ENCODE measurements at regions not wholly inside any gene's neighbourhood (a gene's known extent, or its start where the extent isn't known, plus 50 kb on each side); places are given as distances from the start of the nearest gene placed in this dataset.

DNA sequence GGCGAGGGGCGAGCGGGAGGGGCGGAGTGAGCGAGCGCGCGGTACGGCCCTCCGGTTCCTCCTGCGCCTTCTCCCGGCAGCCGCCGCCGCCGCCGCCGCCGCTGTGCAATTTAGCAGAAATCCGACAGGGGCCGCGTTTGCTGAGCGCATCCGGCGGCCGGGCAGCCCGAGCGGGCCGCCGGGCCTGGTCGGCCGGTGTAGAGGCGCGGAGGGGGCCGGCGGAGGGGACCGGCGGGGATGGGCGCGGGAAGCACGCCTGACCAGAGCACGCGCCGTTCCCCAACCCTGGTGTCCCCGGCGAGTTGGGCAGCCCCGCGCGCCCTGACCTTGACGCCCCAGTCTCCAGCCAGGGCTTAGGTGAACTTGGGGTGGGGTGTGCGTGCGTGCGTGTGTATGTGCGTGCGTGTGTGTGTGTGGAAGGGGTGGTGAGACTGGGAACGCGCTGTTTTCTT, 144.5 kb upstream of the ZNF536 start (continued):
- TF ChIP-seq, protein P1, sequence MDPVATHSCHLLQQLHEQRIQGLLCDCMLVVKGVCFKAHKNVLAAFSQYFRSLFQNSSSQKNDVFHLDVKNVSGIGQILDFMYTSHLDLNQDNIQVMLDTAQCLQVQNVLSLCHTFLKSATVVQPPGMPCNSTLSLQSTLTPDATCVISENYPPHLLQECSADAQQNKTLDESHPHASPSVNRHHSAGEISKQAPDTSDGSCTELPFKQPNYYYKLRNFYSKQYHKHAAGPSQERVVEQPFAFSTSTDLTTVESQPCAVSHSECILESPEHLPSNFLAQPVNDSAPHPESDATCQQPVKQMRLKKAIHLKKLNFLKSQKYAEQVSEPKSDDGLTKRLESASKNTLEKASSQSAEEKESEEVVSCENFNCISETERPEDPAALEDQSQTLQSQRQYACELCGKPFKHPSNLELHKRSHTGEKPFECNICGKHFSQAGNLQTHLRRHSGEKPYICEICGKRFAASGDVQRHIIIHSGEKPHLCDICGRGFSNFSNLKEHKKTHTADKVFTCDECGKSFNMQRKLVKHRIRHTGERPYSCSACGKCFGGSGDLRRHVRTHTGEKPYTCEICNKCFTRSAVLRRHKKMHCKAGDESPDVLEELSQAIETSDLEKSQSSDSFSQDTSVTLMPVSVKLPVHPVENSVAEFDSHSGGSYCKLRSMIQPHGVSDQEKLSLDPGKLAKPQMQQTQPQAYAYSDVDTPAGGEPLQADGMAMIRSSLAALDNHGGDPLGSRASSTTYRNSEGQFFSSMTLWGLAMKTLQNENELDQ (tag by site-specific recombination; IDR thresholded peaks at IDR 0.05; ENCODE audit: low read depth): no peak
- TF ChIP-seq ZNF132 (tag by site-specific recombination; IDR thresholded peaks at IDR 0.05; ENCODE audit: borderline replicate concordance) (no peak), ZNF214 (tag by site-specific recombination; IDR thresholded peaks at IDR 0.05; ENCODE audit: borderline replicate concordance) (no peak), ZNF37A (tag by site-specific recombination; IDR thresholded peaks at IDR 0.05) (peak; percentile 45; the same call in 1 of the 2 replicates), ZSCAN4 (tag by site-specific recombination; IDR thresholded peaks at IDR 0.05) (peak; percentile 87), ZNF391 (tag by site-specific recombination; IDR thresholded peaks at IDR 0.05; ENCODE audit: borderline replicate concordance, low read depth) (peak; percentile 57; the same call in 1 of the 2 replicates), HOXC10 (CRISPR knock-in tag; IDR thresholded peaks at IDR 0.05) (no peak), ZNF747 (tag by site-specific recombination; IDR thresholded peaks at IDR 0.05) (no peak), ZNF354C (tag by site-specific recombination; IDR thresholded peaks at IDR 0.05; ENCODE audit: borderline replicate concordance, low read depth) (no peak), ZNF350 (tag by site-specific recombination; IDR thresholded peaks at IDR 0.05) (no peak), ZFHX2 (tag by site-specific recombination; conservative IDR thresholded peaks at IDR 0.05) (no peak), ZBTB17 (tag by site-specific recombination; IDR thresholded peaks at IDR 0.05) (no peak), ZNF670 (tag by site-specific recombination; IDR thresholded peaks at IDR 0.05; ENCODE audit: low read depth) (no peak), ZNF2 (tag by site-specific recombination; IDR thresholded peaks at IDR 0.05) (peak; percentile 30; the same call in 1 of the 2 replicates), ZNF423 (tag by site-specific recombination; IDR thresholded peaks at IDR 0.05) (0 out of 2 replicates have a peak, but pooled peaks have one; percentile 67), ZBTB11 (tag by site-specific recombination; conservative IDR thresholded peaks at IDR 0.05; ENCODE audit: low read depth) (peak; percentile 37; the same call in 1 of the 2 replicates), ZNF24 (tag by site-specific recombination; IDR thresholded peaks at IDR 0.05) (0 out of 2 replicates have a peak, but pooled peaks have one; percentile 23), ZNF664 (tag by site-specific recombination; IDR thresholded peaks at IDR 0.05) (no peak), OSR2 (tag by site-specific recombination; IDR thresholded peaks at IDR 0.05) (no peak), ZNF660 (tag by site-specific recombination; IDR thresholded peaks at IDR 0.05) (peak; percentile 94), KLF10 (tag by site-specific recombination; IDR thresholded peaks at IDR 0.05) (peak; percentile 59; the same call in 1 of the 2 replicates), ZNF19 (tag by site-specific recombination; IDR thresholded peaks at IDR 0.05; ENCODE audit: low read depth) (no peak), ZEB2 (tag by site-specific recombination; IDR thresholded peaks at IDR 0.05) (no peak), IKZF3 (tag by site-specific recombination; IDR thresholded peaks at IDR 0.05) (peak; percentile 75; the same call in 1 of the 2 replicates), ZBTB20 (tag by site-specific recombination; IDR thresholded peaks at IDR 0.05) (peak; percentile 77), ZNF133 (tag by site-specific recombination; IDR thresholded peaks at IDR 0.05) (no peak), ZNF629 (tag by site-specific recombination; IDR thresholded peaks at IDR 0.05) (no peak), YY2 (tag by site-specific recombination; IDR thresholded peaks at IDR 0.05) (no peak), ZNF394 (tag by site-specific recombination; IDR thresholded peaks at IDR 0.05; ENCODE audit: borderline replicate concordance) (no peak)
- TF ChIP-seq, protein P2, sequence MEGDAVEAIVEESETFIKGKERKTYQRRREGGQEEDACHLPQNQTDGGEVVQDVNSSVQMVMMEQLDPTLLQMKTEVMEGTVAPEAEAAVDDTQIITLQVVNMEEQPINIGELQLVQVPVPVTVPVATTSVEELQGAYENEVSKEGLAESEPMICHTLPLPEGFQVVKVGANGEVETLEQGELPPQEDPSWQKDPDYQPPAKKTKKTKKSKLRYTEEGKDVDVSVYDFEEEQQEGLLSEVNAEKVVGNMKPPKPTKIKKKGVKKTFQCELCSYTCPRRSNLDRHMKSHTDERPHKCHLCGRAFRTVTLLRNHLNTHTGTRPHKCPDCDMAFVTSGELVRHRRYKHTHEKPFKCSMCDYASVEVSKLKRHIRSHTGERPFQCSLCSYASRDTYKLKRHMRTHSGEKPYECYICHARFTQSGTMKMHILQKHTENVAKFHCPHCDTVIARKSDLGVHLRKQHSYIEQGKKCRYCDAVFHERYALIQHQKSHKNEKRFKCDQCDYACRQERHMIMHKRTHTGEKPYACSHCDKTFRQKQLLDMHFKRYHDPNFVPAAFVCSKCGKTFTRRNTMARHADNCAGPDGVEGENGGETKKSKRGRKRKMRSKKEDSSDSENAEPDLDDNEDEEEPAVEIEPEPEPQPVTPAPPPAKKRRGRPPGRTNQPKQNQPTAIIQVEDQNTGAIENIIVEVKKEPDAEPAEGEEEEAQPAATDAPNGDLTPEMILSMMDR (tag by site-specific recombination; IDR thresholded peaks at IDR 0.05): 0 out of 2 replicates have a peak, but pooled peaks have one; percentile 32
- TF ChIP-seq, protein P3, sequence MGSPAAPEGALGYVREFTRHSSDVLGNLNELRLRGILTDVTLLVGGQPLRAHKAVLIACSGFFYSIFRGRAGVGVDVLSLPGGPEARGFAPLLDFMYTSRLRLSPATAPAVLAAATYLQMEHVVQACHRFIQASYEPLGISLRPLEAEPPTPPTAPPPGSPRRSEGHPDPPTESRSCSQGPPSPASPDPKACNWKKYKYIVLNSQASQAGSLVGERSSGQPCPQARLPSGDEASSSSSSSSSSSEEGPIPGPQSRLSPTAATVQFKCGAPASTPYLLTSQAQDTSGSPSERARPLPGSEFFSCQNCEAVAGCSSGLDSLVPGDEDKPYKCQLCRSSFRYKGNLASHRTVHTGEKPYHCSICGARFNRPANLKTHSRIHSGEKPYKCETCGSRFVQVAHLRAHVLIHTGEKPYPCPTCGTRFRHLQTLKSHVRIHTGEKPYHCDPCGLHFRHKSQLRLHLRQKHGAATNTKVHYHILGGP (tag by site-specific recombination; IDR thresholded peaks at IDR 0.05): no peak
